Testis (tissue), 2 donors: ENCODE measurements at regions not wholly inside any gene's neighbourhood (a gene's known extent, or its start where the extent isn't known, plus 50 kb on each side); places are given as distances from the start of the nearest gene placed in this dataset.

Experiments used
- DNase-seq: peaks from one replicate; pipeline ENCODE4 v3.0.0-alpha.2; 2019
- H3K27ac ChIP-seq, 2 donors: fragments of 200-600 bp; sonication (generic); one replicate each; pipeline ENCODE4 v1.5.1; 2019
- H3K27me3 ChIP-seq: fragments of 200-600 bp; sonication (generic); one replicate; pipeline ENCODE4 v1.5.1; 2019
- H3K36me3 ChIP-seq: fragments of 200-600 bp; sonication (generic); one replicate; pipeline ENCODE4 v1.5.1; 2017; ENCODE audit warnings: low read depth; ENCODE audit errors: missing control alignments
- H3K4me1 ChIP-seq: fragments of 200-600 bp; sonication (generic); one replicate; pipeline ENCODE4 v1.5.1; 2019
- H3K4me3 ChIP-seq, 2 donors: fragments of 200-600 bp; sonication (generic); one replicate each; pipeline ENCODE4 v1.5.1; 2017 to 2019
- H3K9me3 ChIP-seq: fragments of 200-600 bp; sonication (generic); one replicate; pipeline ENCODE4 v1.5.1; 2017
- CTCF ChIP-seq, 3 experiments: fragments of 450-650 bp in 2 of 3; fragments of 200-600 bp in 1 of 3; sonication (generic) in 1 of 3; IDR thresholded peaks; one replicate each; pipeline ENCODE4 v1.5.1; 2016 to 2019; ENCODE audit warnings: antibody characterized with exemption in 3 of 3, mild to moderate bottlenecking in 2 of 3, moderate library complexity in 1 of 3
- POLR2A ChIP-seq: fragments of 450-650 bp; IDR thresholded peaks from one replicate; pipeline ENCODE4 v1.6.1; 2017; ENCODE audit warnings: antibody characterized with exemption, mild to moderate bottlenecking, moderate library complexity
- WGBS, 2 donors: methylation state at CpG; one replicate each; pipeline ENCODE4 v1.1.5; 2018; 5-methylcytosine and 5-hydroxymethylcytosine counted together
- intact Hi-C: fragments of 100-400 bp; cut with DNase I; formaldehyde crosslinking; loops from one replicate; pipeline ENCODE4 v1.15.1; 2023; ENCODE audit warnings: low total_unique reads

GRCh38 chr5:2581418-2581817, 170.1 kb downstream of the IRX2 start:
- intact Hi-C loops = no loop called here
- TF ChIP-seq POLR2A (no peak), CTCF (IDR thresholded peaks at IDR 0.05) (no peak)
- no peak for DNase-seq
- Histone ChIP-seq H3K27me3 (no peaks in the 10 kb centered on the region), H3K27ac (no peak overlapping the region), H3K4me1 (no peaks in the 10 kb centered on the region), H3K9me3 (no peaks in the 10 kb centered on the region), H3K36me3 (no peaks in the 10 kb centered on the region), H3K4me3 (no peak overlapping the region)
- WGBS, 2 donors = 87 to 93% methylated on average over 5 of the region's 5 CpGs

GRCh38 chr5:2579126-2579525, 172.4 kb downstream of the IRX2 start:
- Histone ChIP-seq H3K4me3 (no peak overlapping the region), H3K4me1 (no peaks in the 10 kb centered on the region), H3K36me3 (no peaks in the 10 kb centered on the region), H3K27me3 (no peaks in the 10 kb centered on the region), H3K9me3 (no peaks in the 10 kb centered on the region), H3K27ac (no peak overlapping the region)
- TF ChIP-seq CTCF (IDR thresholded peaks at IDR 0.05) (no peak), POLR2A (no peak)
- intact Hi-C loops = no loop called here
- 58 to 77% methylated on average over 3 to 5 of the region's 5 CpGs for WGBS, 2 donors
- DNase-seq = no peak

GRCh38 chr5:2577312-2578036, 174.0 kb downstream of the IRX2 start:
- H3K36me3 ChIP-seq = no peaks in the 10 kb centered on the region
- 86 to 92% methylated on average over 5 to 12 of the region's 12 CpGs for WGBS, 2 donors
- no peaks in the 10 kb centered on the region for H3K4me1 ChIP-seq
- H3K27ac ChIP-seq = no peak overlapping the region
- TF ChIP-seq POLR2A (no peak), CTCF (IDR thresholded peaks at IDR 0.05) (no peak)
- no peak for DNase-seq
- no peaks in the 10 kb centered on the region for H3K27me3 ChIP-seq
- no peak overlapping the region for H3K4me3 ChIP-seq
- intact Hi-C loops = no loop called here
- H3K9me3 ChIP-seq = no peaks in the 10 kb centered on the region

GRCh38 chr5:2576823-2577222, 174.7 kb downstream of the IRX2 start:
- Histone ChIP-seq H3K9me3 (no peaks in the 10 kb centered on the region), H3K27me3 (no peaks in the 10 kb centered on the region), H3K4me1 (no peaks in the 10 kb centered on the region), H3K27ac (no peak overlapping the region), H3K36me3 (no peaks in the 10 kb centered on the region), H3K4me3 (no peak overlapping the region)
- WGBS, 2 donors = 63 to 71% methylated on average over 11 of the region's 11 CpGs
- TF ChIP-seq POLR2A (no peak), CTCF (IDR thresholded peaks at IDR 0.05) (no peak)
- intact Hi-C loops = no loop called here
- DNase-seq = no peak

- Histone ChIP-seq H3K27me3 (no peaks in the 10 kb centered on the region), H3K9me3 (no peaks in the 10 kb centered on the region), H3K4me1 (no peaks in the 10 kb centered on the region), H3K27ac (no peak overlapping the region), H3K4me3 (no peak overlapping the region), H3K36me3 (no peaks in the 10 kb centered on the region)
- DNase-seq = no peak
- TF ChIP-seq CTCF (IDR thresholded peaks at IDR 0.05) (no peak), POLR2A (no peak)
- intact Hi-C loops = no loop called here
- WGBS, 2 donors = 76 to 87% methylated on average over 1 of the region's 1 CpG
These were observed 175.6 kb downstream of the IRX2 start for GRCh38 chr5:2575871-2576270.
